Transverse colon (tissue), 4 donors: ENCODE measurements at regions not wholly inside any gene's neighbourhood (a gene's known extent, or its start where the extent isn't known, plus 50 kb on each side); places are given as distances from the start of the nearest gene placed in this dataset.

ENCODE experiments used
- DNase-seq: peaks from one replicate; pipeline ENCODE4 v3.0.0-alpha.2; 2019
- H3K27ac ChIP-seq, 4 donors: fragments of 200-600 bp; sonication (generic); 2 replicates each; pipeline ENCODE4 v1.5.1; 2016 to 2018; ENCODE audit warnings: inconsistent platforms in 4 of 4
- H3K27me3 ChIP-seq: fragments of 200-600 bp; sonication (generic); 2 replicates; pipeline ENCODE4 v1.5.1; 2017; ENCODE audit warnings: inconsistent platforms
- H3K36me3 ChIP-seq, 4 donors: fragments of 200-600 bp; sonication (generic); 2 replicates each; pipeline ENCODE4 v1.5.1; 2017 to 2019; ENCODE audit warnings: inconsistent platforms in 4 of 4
- H3K4me1 ChIP-seq, 4 donors: fragments of 200-600 bp; sonication (generic); 2 replicates each; pipeline ENCODE4 v1.5.1; 2017 to 2020; ENCODE audit warnings: inconsistent platforms in 4 of 4
- H3K4me3 ChIP-seq, 4 donors: fragments of 200-600 bp; sonication (generic); 1 replicate in 1 of 4; 2 replicates in 3 of 4; pipeline versions ENCODE4 v1.5.1 to v1.6.1; 2017 to 2019; ENCODE audit warnings: inconsistent platforms in 4 of 4
- H3K9me3 ChIP-seq, 2 donors: fragments of 200-600 bp; sonication (generic); 2 replicates each; pipeline ENCODE4 v1.5.1; 2017 to 2019; ENCODE audit warnings: inconsistent platforms in 2 of 2
- EP300 ChIP-seq: sonication (generic); formaldehyde crosslinking; IDR thresholded peaks from one replicate; pipeline ENCODE4 v1.6.1; 2017; ENCODE audit warnings: antibody characterized with exemption, low read depth
- POLR2A ChIP-seq: fragments of 450-650 bp; IDR thresholded peaks from one replicate; pipeline ENCODE4 v1.6.1; 2016; ENCODE audit warnings: antibody characterized with exemption, mild to moderate bottlenecking, moderate library complexity
- POLR2AphosphoS5 ChIP-seq, 3 donors: sonication (generic); formaldehyde crosslinking; IDR thresholded peaks; one replicate each; pipeline ENCODE4 v1.6.1; 2016; ENCODE audit warnings: antibody characterized with exemption in 3 of 3
- WGBS, 2 donors: methylation state at CpG; one replicate each; pipeline ENCODE4 v1.1.5; 2018; ENCODE audit warnings: low coverage in 1 of 2; 5-methylcytosine and 5-hydroxymethylcytosine counted together
- in situ Hi-C, 4 donors: fragments of 200-750 bp; cut with MboI; loops; one replicate each; pipeline versions ENCODE4 v1.15.0 to v1.15.1; 2017; ENCODE audit warnings: low sequenced_read_pairs in 3 of 4, low pct_ligation_motif_present in 1 of 4, low pct_unique_long_range_greater_than_20kb in 1 of 4
- intact Hi-C: fragments of 100-400 bp; cut with DNase I; formaldehyde crosslinking; loops from one replicate; pipeline ENCODE4 v1.15.1; 2023; ENCODE audit warnings: low total_unique reads
- TF ChIP-seq, protein P1 (sequence below), 5 experiments: fragments of 200-600 bp in 3 of 5; fragments of 450-650 bp in 2 of 5; sonication (generic) in 3 of 5; IDR thresholded peaks; 1 replicate in 2 of 5; 2 replicates in 3 of 5; pipeline ENCODE4 v1.5.1; 2016 to 2017; ENCODE audit warnings: antibody characterized with exemption in 5 of 5, inconsistent platforms in 3 of 5, mild to moderate bottlenecking in 2 of 5, moderate library complexity in 1 of 5

DNA sequence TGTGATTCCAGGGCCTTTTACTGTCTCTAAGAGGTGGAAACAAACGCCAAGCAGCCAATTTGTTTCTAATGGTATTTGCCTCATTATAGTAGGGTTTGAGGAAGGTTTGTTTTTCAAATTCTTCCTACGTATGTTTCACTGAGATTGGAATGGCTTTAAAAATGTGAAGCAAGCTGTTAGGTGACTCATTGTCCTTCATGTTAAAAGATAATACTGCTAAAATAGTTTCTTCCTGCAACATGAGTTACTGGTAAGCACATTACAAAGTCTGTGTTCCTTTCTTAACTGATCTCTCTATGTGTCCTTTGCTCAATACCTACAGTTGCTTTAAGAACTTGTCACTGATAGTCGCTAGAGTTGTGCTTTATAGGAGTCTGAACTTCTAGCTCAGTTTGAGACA is 1183.9 kb downstream of the RPA4 start:
- no peaks in the 10 kb centered on the region for H3K36me3 ChIP-seq
- no peaks in the 10 kb centered on the region for H3K27me3 ChIP-seq
- no peak overlapping the region for H3K27ac ChIP-seq
- H3K4me1 ChIP-seq: no peaks in the 10 kb centered on the region
- TF ChIP-seq POLR2AphosphoS5 (IDR thresholded peaks at IDR 0.05) (no peak), POLR2A (no peak)
- TF ChIP-seq, protein P1, sequence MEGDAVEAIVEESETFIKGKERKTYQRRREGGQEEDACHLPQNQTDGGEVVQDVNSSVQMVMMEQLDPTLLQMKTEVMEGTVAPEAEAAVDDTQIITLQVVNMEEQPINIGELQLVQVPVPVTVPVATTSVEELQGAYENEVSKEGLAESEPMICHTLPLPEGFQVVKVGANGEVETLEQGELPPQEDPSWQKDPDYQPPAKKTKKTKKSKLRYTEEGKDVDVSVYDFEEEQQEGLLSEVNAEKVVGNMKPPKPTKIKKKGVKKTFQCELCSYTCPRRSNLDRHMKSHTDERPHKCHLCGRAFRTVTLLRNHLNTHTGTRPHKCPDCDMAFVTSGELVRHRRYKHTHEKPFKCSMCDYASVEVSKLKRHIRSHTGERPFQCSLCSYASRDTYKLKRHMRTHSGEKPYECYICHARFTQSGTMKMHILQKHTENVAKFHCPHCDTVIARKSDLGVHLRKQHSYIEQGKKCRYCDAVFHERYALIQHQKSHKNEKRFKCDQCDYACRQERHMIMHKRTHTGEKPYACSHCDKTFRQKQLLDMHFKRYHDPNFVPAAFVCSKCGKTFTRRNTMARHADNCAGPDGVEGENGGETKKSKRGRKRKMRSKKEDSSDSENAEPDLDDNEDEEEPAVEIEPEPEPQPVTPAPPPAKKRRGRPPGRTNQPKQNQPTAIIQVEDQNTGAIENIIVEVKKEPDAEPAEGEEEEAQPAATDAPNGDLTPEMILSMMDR (IDR thresholded peaks at IDR 0.05): no peak
- intact Hi-C loops (no loop called here), in situ Hi-C loops (no loop called here)
- no peak overlapping the region for H3K4me3 ChIP-seq
- no peaks in the 10 kb centered on the region for H3K9me3 ChIP-seq
- DNase-seq: no peak
- 64 to 69% methylated on average over 2 to 3 of the region's 3 CpGs for WGBS, 2 donors

DNA sequence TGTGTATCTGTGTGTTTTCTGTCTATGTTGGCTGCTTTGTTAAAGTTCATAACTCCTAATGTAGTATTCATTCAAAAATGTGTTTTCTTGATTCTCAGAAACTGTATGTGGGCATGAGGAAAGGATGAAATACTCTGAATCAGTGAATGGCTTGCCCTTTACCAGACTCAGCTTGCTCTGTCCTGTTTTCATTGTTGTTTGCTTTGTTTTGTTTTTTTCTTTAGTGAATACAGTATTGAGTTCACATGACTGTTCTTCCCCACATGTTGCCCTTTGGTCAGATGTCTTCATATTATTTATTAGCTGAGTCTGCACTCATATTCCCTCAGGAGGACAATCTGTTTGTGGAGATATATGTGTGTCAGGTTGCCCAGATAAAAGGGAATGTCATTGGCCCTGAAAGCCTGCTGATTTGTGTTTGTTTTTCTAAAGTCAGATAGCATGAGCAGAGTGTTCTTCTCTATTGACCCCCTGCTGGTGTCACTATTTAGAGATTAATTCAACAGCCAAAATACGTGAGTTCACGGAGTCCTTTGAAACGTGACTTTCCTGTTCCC is 1184.4 kb downstream of the RPA4 start:
- Histone ChIP-seq H3K4me1 (no peaks in the 10 kb centered on the region), H3K27me3 (no peaks in the 10 kb centered on the region), H3K9me3 (no peaks in the 10 kb centered on the region), H3K36me3 (no peaks in the 10 kb centered on the region), H3K4me3 (no peak overlapping the region), H3K27ac (no peak overlapping the region)
- TF ChIP-seq, protein P1 (IDR thresholded peaks at IDR 0.05): no peak
- TF ChIP-seq POLR2AphosphoS5 (IDR thresholded peaks at IDR 0.05) (no peak), EP300 (no peak), POLR2A (no peak)
- no peak for DNase-seq
- in situ Hi-C loops (no loop called here), intact Hi-C loops (no loop called here)
- WGBS, 2 donors: 75% methylated on average over 3 of the region's 3 CpGs; no CpG with 5 or more reads in 1 of the 2 donors

DNA sequence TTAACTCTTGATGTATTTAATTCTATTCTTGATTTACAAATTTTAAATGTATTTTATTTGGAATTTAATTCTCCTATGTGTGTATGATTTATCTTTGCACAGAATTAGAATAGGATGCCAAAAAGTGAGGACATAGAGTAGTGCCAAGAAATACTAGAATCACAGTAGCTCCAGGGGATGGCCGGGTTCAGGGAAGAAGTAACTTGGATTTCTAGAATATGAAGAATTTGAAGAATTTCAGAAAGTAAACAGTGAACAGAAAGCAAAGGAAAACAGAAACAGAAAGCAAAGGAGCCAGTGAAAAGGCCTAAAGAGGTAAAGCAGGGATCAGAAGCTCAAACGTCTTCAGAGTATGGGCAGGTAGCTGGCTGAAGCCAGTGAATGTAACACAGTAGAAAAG is 1187.6 kb downstream of the RPA4 start:
- no peaks in the 10 kb centered on the region for H3K4me1 ChIP-seq
- H3K4me3 ChIP-seq: no peak overlapping the region
- intact Hi-C loops: no loop called here
- no peak overlapping the region for H3K27ac ChIP-seq
- DNase-seq: no peak
- H3K36me3 ChIP-seq: no peaks in the 10 kb centered on the region
- in situ Hi-C loops: no loop called here
- no peaks in the 10 kb centered on the region for H3K27me3 ChIP-seq
- no peaks in the 10 kb centered on the region for H3K9me3 ChIP-seq
- TF ChIP-seq EP300 (no peak), POLR2A (no peak), POLR2AphosphoS5 (IDR thresholded peaks at IDR 0.05) (no peak)
- TF ChIP-seq, protein P1 (IDR thresholded peaks at IDR 0.05): no peak
- WGBS, 2 donors: 33 to 67% methylated on average over 1 to 2 of the region's 2 CpGs

DNA sequence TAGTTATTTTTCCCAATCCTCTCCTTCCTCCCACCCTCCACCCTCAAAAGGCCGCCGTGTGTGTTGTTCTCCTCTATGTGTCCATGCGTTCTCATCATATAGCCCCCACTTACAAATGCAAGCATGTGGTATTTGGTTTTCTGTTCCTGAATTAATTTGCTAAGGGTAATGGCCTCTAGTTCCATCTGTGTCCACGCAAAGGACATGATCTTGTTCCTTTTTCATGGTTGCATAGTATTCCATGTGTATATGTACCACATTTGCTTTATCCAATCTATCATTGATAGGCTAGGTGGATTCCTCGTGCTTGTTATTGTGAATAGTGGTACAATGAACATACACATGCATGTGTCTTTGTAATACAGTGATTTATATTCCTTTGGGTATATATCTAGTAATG is 1193.7 kb downstream of the RPA4 start:
- WGBS, 2 donors: 60 to 81% methylated on average over 1 to 5 of the region's 5 CpGs
- H3K9me3 ChIP-seq: no peaks in the 10 kb centered on the region
- TF ChIP-seq POLR2A: no peak
- TF ChIP-seq POLR2AphosphoS5 (IDR thresholded peaks at IDR 0.05): no peak
- TF ChIP-seq, protein P1 (IDR thresholded peaks at IDR 0.05): no peak
- in situ Hi-C loops (no loop called here), intact Hi-C loops (no loop called here)
- H3K36me3 ChIP-seq: no peaks in the 10 kb centered on the region
- H3K4me1 ChIP-seq: no peaks in the 10 kb centered on the region
- no peak overlapping the region for H3K4me3 ChIP-seq
- no peaks in the 10 kb centered on the region for H3K27me3 ChIP-seq
- H3K27ac ChIP-seq: no peak overlapping the region
- no peak for DNase-seq
